VCaP (cell line): ENCODE measurements at regions not wholly inside any gene's neighbourhood (a gene's known extent, or its start where the extent isn't known, plus 50 kb on each side); places are given as distances from the start of the nearest gene placed in this dataset.

Source experiments
- H3K27ac ChIP-seq: fragments of 450-650 bp; 2 replicates; pipeline ENCODE4 v1.5.1; 2017
- TF ChIP-seq, protein P1 (sequence below): fragments of 450-650 bp; conservative IDR thresholded peaks from 2 replicates; pipeline ENCODE4 v1.5.1; 2017; ENCODE audit warnings: mild to moderate bottlenecking, moderate library complexity

DNA sequence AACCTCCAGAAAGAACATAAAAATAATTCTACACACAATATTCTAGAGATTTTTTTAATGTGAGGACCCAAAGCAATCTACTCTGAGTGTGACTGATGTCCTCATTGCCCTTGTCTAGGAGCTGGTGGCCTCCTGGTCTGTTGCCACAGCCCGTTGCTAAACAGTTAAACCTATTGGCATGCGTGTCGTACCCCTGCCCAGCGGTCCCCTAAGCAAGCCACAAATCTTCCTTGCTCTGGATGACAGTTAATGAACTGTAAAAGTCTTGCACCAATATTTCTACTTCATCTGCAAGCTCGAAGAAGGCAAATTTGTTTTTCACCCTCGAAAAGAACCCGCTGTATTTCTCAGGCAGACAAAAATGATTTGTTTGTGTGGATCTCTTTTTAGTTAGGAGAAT lies 489.1 kb upstream of the MEX3C start:
- no peak overlapping the region for H3K27ac ChIP-seq
- TF ChIP-seq, protein P1, sequence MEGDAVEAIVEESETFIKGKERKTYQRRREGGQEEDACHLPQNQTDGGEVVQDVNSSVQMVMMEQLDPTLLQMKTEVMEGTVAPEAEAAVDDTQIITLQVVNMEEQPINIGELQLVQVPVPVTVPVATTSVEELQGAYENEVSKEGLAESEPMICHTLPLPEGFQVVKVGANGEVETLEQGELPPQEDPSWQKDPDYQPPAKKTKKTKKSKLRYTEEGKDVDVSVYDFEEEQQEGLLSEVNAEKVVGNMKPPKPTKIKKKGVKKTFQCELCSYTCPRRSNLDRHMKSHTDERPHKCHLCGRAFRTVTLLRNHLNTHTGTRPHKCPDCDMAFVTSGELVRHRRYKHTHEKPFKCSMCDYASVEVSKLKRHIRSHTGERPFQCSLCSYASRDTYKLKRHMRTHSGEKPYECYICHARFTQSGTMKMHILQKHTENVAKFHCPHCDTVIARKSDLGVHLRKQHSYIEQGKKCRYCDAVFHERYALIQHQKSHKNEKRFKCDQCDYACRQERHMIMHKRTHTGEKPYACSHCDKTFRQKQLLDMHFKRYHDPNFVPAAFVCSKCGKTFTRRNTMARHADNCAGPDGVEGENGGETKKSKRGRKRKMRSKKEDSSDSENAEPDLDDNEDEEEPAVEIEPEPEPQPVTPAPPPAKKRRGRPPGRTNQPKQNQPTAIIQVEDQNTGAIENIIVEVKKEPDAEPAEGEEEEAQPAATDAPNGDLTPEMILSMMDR, result no peak

DNA sequence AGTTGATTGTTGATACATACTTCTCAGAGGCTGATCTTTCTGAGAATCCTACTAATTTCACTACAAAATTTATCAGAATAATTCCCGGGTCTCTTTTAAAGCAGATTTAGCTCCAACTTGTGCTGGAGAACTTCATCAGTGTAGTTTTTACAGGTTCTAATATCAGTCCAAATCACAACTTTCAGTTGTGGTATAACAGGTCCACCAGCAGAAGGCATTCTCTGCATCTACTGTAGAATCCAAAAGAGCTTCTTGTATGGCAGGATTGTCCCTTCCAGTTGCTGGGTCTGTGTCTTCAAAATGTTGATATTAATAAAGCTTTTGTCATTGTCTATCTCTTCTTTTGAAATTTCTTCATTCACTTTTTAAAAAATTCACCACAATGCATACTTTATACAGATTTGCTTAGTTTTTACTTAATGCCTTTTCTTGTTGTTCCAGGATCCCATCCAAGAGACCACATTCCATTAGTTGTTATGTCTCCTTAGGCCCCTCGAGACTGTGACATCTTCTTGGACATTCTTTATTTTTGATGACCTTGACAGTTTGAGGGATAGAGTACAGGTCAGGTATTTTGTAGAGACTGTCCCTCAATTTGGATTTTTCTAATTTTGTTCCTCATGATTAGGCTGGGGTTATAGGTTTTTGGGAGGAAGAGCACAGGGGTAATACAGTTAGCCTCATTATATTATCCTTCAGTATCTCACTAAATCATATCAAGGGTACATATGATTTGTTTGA lies 490.5 kb upstream of the MEX3C start:
- no peak overlapping the region for H3K27ac ChIP-seq
- TF ChIP-seq, protein P1, result no peak

DNA sequence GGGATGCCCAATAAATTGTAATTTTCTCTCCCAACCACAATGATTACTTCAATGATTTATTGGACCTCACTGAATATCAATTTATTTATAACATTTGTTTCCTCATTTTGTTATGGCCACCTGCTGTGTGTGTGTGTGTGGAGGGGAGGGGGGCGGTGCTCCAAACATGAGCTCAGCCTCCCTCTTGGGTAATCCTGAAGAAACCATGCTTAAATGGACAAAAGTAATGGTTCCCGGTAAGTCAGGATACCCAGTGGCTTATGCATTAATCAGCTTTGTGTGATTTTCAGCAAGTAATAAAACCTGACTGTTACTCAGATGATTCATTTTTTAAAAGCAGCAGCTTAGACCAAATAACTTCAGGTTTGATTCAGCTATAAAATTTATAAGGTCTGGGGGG lies 495.1 kb upstream of the MEX3C start:
- TF ChIP-seq, protein P1, result no peak
- no peak overlapping the region for H3K27ac ChIP-seq

DNA sequence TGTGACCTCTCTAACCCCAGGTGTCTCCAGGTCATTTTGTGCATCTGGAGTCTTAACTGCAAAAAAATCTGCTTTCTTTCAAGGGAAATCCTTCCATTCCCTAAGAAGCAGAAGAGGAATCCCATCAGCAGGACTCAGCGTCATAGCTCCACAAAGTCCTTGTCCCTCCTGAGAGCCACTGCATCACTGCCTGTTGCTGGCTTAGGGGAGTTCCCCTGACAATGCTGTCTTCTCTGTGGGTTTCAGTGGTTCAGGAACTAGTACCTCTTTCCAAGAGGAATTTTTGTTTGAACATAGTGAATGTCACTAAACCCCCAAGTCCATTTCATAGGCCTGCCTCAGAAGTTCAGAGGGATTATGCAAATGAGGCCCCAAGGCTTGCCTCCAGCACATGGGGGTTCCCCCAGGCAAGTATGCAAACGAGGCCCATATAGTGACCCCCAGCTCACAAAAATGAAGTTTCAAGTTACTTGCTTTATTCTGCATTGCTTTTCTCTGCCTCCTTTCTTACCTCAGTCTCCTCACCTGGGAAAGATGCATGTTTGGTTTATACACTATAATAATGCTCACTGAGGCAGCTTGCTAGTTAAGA lies 513.9 kb upstream of the MEX3C start:
- TF ChIP-seq, protein P1, result no peak
- H3K27ac ChIP-seq, result no peak overlapping the region

DNA sequence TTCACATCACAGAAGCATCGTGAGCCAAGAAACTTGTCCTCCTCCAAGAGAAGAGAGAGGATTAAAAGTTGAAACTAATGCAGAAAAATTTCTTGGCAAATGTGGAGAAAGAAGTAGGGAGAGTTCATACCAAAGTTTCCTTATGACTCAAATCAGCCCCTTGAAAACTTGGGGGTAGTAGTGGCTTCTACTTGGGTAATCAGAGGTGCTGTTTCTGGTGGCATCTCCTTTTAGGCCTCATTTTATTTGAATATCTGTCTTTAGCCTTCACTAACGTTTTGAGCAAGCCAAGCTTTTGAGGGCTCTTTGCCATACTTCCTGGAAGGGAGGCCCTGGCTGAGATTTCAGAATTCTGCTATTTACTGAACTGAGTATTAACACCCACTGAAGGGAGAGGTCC lies 515.3 kb upstream of the MEX3C start:
- no peak overlapping the region for H3K27ac ChIP-seq
- TF ChIP-seq, protein P1, result no peak

DNA sequence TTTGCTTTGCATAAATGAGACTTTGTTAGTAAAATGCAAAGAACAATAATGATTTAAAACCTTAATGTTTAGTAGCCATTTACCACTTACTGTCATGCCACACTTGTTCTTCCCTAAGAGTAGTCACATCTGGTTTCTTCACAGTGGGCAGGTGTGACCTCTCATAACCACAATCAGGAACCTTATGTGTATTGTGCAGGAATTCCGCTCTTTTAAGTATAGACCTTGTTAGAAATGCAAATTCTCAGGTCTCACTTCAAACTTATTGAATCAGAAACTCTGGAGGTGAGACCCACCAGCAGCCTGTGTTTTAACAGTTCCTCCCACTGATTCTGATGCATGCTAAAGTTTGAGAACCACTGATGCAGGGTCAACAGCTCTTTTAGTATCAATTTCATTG lies 518.8 kb upstream of the MEX3C start:
- H3K27ac ChIP-seq, result no peak overlapping the region
- TF ChIP-seq, protein P1, result no peak

DNA sequence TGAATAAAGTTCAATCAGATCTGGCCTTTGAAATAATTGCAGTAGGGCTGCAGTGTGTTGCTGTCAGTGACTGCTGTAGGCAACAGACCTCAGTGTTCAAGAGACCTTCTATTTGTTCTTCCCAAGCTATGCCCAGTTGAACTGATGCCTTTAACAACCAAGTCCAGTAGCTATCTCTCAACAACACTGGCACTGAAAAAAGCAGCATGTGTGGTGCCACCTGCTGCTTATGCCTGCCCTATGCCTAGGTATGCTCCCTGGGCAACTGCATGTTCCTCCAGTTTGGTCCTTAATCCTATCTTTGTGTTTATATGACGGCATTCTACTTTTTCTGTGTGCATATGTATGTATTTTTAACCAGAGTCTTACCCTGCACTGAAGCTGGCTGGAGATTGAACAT lies 523.9 kb upstream of the MEX3C start:
- no peak overlapping the region for H3K27ac ChIP-seq
- TF ChIP-seq, protein P1, result no peak
